GM12878 (cell line): ENCODE measurements at regions not wholly inside any gene's neighbourhood (a gene's known extent, or its start where the extent isn't known, plus 50 kb on each side); places are given as distances from the start of the nearest gene placed in this dataset.

ENCODE experiments used
- BACH1 ChIP-seq: fragments of 450-650 bp; IDR thresholded peaks from 2 replicates; pipeline ENCODE4 v1.6.1; 2017; ENCODE audit warnings: mild to moderate bottlenecking, borderline replicate concordance
- CHD1 ChIP-seq: IDR thresholded peaks from 2 replicates; pipeline ENCODE4 v1.6.1; 2012; ENCODE audit warnings: low read depth, low read length, improper control_type of control experiment
- CTCF ChIP-seq, 3 experiments: IDR thresholded peaks in 2 of 3; conservative IDR thresholded peaks in 1 of 3; 2 replicates each; pipeline ENCODE4 v1.5.1; 2011; ENCODE audit warnings: low read depth in 3 of 3, low read length in 3 of 3, mild to moderate bottlenecking in 3 of 3, control low read depth in 2 of 3, moderate library complexity in 2 of 3, inconsistent platforms in 1 of 3, mixed read lengths in 1 of 3; ENCODE audit not compliant: control insufficient read depth in 2 of 3, insufficient read depth in 1 of 3; ENCODE audit errors: extremely low read depth in 1 of 3
- EP300 ChIP-seq, 2 experiments: fragments of 150-350 bp in 1 of 2; IDR thresholded peaks; 2 replicates each; pipeline ENCODE4 v1.6.1; 2011 to 2012; ENCODE audit warnings: low read depth in 2 of 2, low read length in 2 of 2, borderline replicate concordance in 1 of 2, improper control_type of control experiment in 1 of 2, inconsistent platforms in 1 of 2; ENCODE audit not compliant: control insufficient read depth in 1 of 2
- IRF3 ChIP-seq: fragments of 450-650 bp; IDR thresholded peaks from 2 replicates; pipeline ENCODE4 v1.6.1; 2014; ENCODE audit warnings: mild to moderate bottlenecking
- KDM1A ChIP-seq: fragments of 200-600 bp; sonication (generic); IDR thresholded peaks from 2 replicates; pipeline ENCODE4 v1.6.1; 2016; ENCODE audit warnings: borderline replicate concordance
- MAX ChIP-seq: IDR thresholded peaks from 2 replicates; pipeline ENCODE4 v1.6.1; 2012; ENCODE audit warnings: low read depth, low read length, improper control_type of control experiment
- NFYA ChIP-seq: IDR thresholded peaks from 2 replicates; pipeline ENCODE4 v1.6.1; 2011; ENCODE audit warnings: low read depth, mild to moderate bottlenecking, low read length, improper control_type of control experiment, borderline replicate concordance
- POLR2A ChIP-seq: IDR thresholded peaks from 2 replicates; pipeline ENCODE4 v1.6.1; 2011; ENCODE audit warnings: low read depth, mild to moderate bottlenecking, low read length
- RBBP5 ChIP-seq: fragments of 200-600 bp; sonication (generic); conservative IDR thresholded peaks from 2 replicates; pipeline ENCODE4 v1.6.1; 2016
- REST ChIP-seq: IDR thresholded peaks from 2 replicates; pipeline ENCODE4 v1.6.1; 2012; ENCODE audit warnings: mild to moderate bottlenecking, low read depth, low read length
- TAF1 ChIP-seq: IDR thresholded peaks from 2 replicates; pipeline ENCODE4 v1.6.1; 2011; ENCODE audit warnings: mild to moderate bottlenecking, low read depth, low read length, borderline replicate concordance
- TF ChIP-seq, protein P1 (sequence below): IDR thresholded peaks from 2 replicates; pipeline ENCODE4 v1.6.1; 2011; ENCODE audit warnings: low read depth, mild to moderate bottlenecking, low read length, moderate library complexity, borderline replicate concordance; ENCODE audit errors: extremely low read depth

DNA sequence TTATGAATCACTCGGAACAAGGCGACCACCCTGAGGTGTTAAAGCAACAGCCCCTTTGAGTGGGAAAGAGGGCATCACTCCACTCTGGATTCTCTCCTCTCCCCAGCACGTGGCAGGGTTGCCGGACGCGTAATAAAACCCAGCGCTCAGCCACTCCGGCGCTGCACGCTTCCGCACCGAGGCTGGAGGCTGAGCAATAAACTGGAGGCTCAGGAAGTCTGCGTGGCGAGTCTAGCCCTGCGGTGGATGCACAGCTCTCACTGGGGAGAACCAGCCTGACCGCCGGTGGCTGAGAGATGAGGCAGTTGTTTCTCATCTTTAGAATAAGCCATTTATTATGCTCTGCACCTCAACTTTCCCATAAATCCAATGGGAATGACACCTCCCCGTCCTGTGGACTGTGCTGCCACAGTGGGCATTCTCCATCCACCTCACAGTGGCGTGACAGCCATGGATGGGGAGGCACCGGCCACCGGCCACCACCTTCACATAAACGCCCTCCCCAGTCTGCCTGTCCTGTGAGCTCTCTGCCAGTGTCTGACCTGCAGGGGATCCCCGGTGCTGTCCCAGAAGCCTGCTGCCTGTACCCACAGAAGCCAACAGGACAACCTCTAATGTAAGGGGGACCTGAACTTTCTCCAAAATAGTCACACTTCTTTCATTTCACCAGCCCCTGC, 64.2 kb upstream of the GGTLC1 start:
- TF ChIP-seq IRF3 (no peak), CTCF (IDR thresholded peaks at IDR 0.05 in 2 of 3, conservative IDR thresholded peaks at IDR 0.05 in 1 of 3; ENCODE audit: control insufficient read depth in 2 of 3, extremely low read depth in 1 of 3, insufficient read depth in 1 of 3, low read depth in 3 of 3, low read length in 3 of 3) (no peak), POLR2A (no peak), MAX (no peak), NFYA (no peak), RBBP5 (no peak), REST (no peak), CHD1 (no peak), EP300 (IDR thresholded peaks at IDR 0.05; ENCODE audit: borderline replicate concordance in 1 of 2, control insufficient read depth in 1 of 2, low read depth in 2 of 2, low read length in 2 of 2) (no peak), TAF1 (no peak), BACH1 (no peak), KDM1A (no peak)
- TF ChIP-seq, protein P1, sequence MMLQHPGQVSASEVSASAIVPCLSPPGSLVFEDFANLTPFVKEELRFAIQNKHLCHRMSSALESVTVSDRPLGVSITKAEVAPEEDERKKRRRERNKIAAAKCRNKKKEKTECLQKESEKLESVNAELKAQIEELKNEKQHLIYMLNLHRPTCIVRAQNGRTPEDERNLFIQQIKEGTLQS: no peak
